ENCODE measurements at regions not wholly inside any gene's neighbourhood (a gene's known extent, or its start where the extent isn't known, plus 50 kb on each side); places are given as distances from the start of the nearest gene placed in this dataset.

DNA sequence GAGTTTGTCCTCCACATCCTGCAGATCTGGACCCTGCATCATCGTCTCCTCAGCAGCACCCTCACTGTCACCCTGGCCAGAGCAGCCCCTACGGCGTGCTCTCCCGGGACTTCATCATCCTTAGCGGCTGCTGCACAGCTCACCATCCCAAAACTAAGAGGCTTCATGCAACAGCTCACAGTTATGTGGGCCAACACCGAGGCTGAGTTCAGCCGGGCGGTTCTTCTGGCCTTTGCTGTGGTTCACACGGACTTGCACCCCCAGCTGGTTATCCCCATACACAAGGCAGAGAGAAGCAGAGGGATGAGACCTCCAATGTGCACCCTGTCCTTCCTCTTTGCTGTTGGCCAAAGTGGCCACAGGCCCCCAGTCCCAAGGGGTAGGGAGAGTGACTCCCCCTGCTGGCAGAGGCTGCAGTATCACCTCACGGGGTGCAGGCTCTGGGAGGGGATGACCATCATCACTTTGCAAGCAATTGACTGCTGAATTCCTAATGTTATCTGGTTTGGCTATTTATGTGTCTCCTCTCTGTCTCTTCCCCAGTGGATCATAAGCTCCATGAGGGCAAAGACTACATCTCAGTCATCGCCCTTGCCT lies 276.8 kb downstream of the BRD1 start:
- Histone ChIP-seq H3K9me3 (peaks cover 0 to 7% of the 10 kb centered on the region in 2 donors), H3K27me3 (no peaks in the 10 kb centered on the region)
- no peak for DNase-seq (ENCODE audit: low spot score)

DNA sequence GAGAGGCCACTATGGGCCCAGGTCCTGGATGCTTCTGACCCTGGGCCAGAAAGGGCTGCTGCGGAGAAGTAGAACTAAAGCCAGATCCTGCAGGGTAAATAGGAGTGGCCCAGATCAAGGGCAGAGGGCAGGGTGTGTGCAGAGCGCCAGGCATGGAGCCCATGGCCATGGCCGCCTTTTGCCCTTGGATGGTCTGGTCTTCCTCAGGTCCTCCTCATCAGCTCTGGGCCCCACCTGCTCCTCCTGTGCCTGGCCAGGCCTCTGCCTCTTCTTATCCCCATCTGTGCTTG lies 277.6 kb downstream of the BRD1 start:
- no peaks in the 10 kb centered on the region for H3K4me1 ChIP-seq
- DNase-seq (ENCODE audit: low spot score) = no peak
- no peak overlapping the region for H3K4me3 ChIP-seq
- H3K9me3 ChIP-seq = peaks cover 0 to 7% of the 10 kb centered on the region in 2 donors
- H3K27ac ChIP-seq = no peak overlapping the region
- no peaks in the 10 kb centered on the region for H3K36me3 ChIP-seq
- no peaks in the 10 kb centered on the region for H3K27me3 ChIP-seq
- TF ChIP-seq, protein P1, sequence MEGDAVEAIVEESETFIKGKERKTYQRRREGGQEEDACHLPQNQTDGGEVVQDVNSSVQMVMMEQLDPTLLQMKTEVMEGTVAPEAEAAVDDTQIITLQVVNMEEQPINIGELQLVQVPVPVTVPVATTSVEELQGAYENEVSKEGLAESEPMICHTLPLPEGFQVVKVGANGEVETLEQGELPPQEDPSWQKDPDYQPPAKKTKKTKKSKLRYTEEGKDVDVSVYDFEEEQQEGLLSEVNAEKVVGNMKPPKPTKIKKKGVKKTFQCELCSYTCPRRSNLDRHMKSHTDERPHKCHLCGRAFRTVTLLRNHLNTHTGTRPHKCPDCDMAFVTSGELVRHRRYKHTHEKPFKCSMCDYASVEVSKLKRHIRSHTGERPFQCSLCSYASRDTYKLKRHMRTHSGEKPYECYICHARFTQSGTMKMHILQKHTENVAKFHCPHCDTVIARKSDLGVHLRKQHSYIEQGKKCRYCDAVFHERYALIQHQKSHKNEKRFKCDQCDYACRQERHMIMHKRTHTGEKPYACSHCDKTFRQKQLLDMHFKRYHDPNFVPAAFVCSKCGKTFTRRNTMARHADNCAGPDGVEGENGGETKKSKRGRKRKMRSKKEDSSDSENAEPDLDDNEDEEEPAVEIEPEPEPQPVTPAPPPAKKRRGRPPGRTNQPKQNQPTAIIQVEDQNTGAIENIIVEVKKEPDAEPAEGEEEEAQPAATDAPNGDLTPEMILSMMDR (IDR thresholded peaks at IDR 0.05) = no peak

More for the DNA sequence above, 276.8 kb downstream of the BRD1 start:
- H3K4me1 ChIP-seq = no peaks in the 10 kb centered on the region
- TF ChIP-seq, protein P1 (IDR thresholded peaks at IDR 0.05) = no peak
- H3K4me3 ChIP-seq = no peak overlapping the region
- no peaks in the 10 kb centered on the region for H3K36me3 ChIP-seq
- H3K27ac ChIP-seq = no peak overlapping the region

DNA sequence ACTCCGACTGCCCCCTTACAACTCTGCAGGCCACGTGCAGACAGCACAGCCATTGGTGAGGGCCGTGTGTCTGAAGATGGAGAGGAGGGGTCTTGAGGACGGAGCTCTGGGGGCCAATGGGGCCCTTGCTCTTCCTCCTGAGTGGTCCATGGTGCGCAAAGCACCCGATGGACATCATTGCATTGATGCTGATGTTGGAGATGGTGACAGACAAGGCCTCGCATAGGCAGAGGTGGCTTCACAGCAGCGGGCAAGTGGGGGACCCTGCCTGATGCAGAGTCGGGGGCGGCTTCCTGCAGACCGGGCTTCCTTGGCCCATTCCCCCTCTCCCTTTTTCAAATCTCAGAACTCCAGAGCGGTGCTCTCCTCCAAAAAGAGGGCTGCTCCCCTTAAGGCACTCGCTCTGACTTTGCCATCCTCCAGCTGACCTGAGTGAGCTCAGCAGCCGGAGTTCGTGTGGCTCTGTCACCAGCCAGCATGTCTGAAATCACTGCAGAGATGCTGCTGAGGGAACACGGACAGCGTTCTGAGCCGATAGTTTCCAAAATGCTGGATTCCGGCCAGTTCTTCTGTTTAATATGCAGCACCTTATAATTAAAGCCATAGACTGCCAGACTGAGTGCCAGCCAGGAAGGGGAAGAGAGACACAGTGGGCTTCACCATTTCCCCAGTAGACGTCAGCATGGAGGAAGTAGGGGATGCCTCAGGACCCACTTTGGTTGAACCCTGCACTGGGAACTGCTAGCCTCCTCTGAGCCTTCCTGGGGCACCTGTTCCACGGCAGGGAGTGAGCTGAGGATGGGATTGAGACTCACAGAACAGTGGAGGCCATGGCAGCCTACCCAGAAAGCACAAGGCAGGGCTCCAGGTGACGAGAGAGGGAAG lies 278.2 kb downstream of the BRD1 start:
- Histone ChIP-seq H3K27me3 (no peaks in the 10 kb centered on the region), H3K9me3 (peaks cover 0 to 7% of the 10 kb centered on the region in 2 donors), H3K4me1 (no peaks in the 10 kb centered on the region), H3K36me3 (no peaks in the 10 kb centered on the region), H3K27ac (no peak overlapping the region), H3K4me3 (no peak overlapping the region)
- DNase-seq (ENCODE audit: low spot score) = no peak
- TF ChIP-seq, protein P1 (IDR thresholded peaks at IDR 0.05) = no peak

DNA sequence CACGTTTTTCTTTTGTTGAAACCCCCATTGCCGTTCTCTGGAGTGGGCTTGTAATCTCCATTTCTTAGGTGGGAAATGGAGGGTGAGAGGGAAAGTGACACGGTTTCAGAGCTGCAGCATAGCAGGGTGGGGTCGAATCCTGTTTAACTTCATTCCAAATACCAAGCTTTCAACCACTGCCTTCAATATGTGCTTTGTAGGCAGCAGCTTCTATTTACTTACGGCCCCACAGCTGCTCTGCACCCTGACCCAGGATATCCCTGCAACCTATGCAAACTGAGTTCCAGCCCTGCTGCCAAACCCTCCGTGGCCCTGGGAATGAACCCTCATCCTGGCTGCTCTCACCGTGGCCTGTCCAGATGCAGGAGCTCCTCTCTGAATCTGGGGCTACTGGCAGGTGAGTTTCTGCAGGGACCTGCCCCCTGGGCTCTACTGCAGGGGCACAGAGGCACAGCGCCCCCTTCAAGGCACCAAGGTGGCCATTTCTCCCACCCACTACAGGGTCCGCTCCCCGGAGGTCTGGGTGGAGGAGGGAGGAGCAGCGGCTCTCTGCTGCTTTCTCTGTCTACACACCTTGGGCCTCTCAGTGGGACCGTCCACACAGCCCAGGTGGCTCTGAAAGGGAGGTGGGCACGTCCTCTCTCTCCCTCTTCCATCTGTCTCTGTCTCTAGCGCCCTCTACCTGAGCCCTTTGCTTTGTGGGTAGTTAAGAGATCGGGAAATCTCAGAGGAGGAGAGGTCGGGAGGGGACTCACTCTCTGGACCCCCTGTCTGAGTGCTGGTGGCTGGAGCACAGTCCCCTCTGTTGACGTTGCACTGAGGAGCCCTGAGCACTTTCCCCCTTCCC lies 279.1 kb downstream of the BRD1 start:
- Histone ChIP-seq H3K4me1 (no peaks in the 10 kb centered on the region), H3K27me3 (no peaks in the 10 kb centered on the region), H3K36me3 (no peaks in the 10 kb centered on the region), H3K9me3 (peaks cover 0 to 7% of the 10 kb centered on the region in 2 donors), H3K27ac (no peak overlapping the region), H3K4me3 (no peak overlapping the region)
- TF ChIP-seq, protein P1 (IDR thresholded peaks at IDR 0.05) = no peak
- DNase-seq (ENCODE audit: low spot score) = no peak

DNA sequence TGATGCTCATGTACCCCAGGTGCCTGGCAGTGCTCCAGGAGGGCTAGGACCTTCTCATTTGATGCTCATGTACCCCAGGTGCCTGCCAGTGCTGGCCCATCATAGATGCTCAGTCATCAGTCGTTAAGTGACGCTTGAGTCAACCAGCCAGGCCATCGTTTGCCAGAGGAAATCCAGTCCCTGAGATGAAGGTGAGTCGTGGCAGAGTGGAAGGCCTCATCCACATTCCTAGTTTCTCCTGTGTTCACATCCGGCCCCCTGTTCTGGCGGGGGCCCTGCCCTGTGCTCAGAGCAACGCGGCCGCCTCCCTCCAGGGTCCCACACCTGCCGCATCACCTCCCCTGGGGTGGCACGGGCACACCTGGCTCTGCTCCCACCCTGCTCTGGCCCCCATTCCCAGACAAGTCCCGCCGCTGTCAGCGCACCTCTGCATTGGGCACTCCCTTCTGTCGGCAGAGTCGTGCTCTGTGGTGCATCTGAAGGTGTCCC lies 279.9 kb downstream of the BRD1 start:
- no peak overlapping the region for H3K27ac ChIP-seq
- TF ChIP-seq, protein P1 (IDR thresholded peaks at IDR 0.05) = no peak
- H3K4me3 ChIP-seq = no peak overlapping the region
- peaks cover 0 to 7% of the 10 kb centered on the region in 2 donors for H3K9me3 ChIP-seq
- H3K4me1 ChIP-seq = no peaks in the 10 kb centered on the region
- no peak for DNase-seq (ENCODE audit: low spot score)
- H3K36me3 ChIP-seq = no peaks in the 10 kb centered on the region
- H3K27me3 ChIP-seq = no peaks in the 10 kb centered on the region

Measured in right atrium auricular region (tissue), 2 donors.